ENCODE measurements at regions not wholly inside any gene's neighbourhood (a gene's known extent, or its start where the extent isn't known, plus 50 kb on each side); places are given as distances from the start of the nearest gene placed in this dataset.

- TF ChIP-seq, protein P1, sequence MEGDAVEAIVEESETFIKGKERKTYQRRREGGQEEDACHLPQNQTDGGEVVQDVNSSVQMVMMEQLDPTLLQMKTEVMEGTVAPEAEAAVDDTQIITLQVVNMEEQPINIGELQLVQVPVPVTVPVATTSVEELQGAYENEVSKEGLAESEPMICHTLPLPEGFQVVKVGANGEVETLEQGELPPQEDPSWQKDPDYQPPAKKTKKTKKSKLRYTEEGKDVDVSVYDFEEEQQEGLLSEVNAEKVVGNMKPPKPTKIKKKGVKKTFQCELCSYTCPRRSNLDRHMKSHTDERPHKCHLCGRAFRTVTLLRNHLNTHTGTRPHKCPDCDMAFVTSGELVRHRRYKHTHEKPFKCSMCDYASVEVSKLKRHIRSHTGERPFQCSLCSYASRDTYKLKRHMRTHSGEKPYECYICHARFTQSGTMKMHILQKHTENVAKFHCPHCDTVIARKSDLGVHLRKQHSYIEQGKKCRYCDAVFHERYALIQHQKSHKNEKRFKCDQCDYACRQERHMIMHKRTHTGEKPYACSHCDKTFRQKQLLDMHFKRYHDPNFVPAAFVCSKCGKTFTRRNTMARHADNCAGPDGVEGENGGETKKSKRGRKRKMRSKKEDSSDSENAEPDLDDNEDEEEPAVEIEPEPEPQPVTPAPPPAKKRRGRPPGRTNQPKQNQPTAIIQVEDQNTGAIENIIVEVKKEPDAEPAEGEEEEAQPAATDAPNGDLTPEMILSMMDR (conservative IDR thresholded peaks at IDR 0.05 in 1 of 2, IDR thresholded peaks at IDR 0.05 in 1 of 2; ENCODE audit: extremely low read depth in 1 of 2, insufficient read depth in 1 of 2, low read depth in 1 of 2, low read length in 2 of 2): no peak
- TF ChIP-seq EZH2 (IDR thresholded peaks at IDR 0.05; ENCODE audit: borderline replicate concordance, low read length): no peak
Measured at GRCh38 chr16:86213437-86214205, 296.7 kb upstream of the FOXF1 start.
